GM21619 (cell line): ENCODE measurements at regions not wholly inside any gene's neighbourhood (a gene's known extent, or its start where the extent isn't known, plus 50 kb on each side); places are given as distances from the start of the nearest gene placed in this dataset.

ENCODE experiments used
- ATAC-seq: cut with Tn5 transposase; IDR thresholded peaks from one replicate; pipeline ENCODE4 v1.9.1; 2021; ENCODE audit not compliant: unreplicated experiment

- no peak for ATAC-seq
These were observed 100.2 kb upstream of the DMAC1 start for GRCh38 chr9:7899753-7900152.

- no peak for ATAC-seq
These were observed 94.7 kb upstream of the DMAC1 start for GRCh38 chr9:7894231-7894630.

GRCh38 chr9:7892975-7893374 is 93.4 kb upstream of the DMAC1 start:
- no peak for ATAC-seq

DNA sequence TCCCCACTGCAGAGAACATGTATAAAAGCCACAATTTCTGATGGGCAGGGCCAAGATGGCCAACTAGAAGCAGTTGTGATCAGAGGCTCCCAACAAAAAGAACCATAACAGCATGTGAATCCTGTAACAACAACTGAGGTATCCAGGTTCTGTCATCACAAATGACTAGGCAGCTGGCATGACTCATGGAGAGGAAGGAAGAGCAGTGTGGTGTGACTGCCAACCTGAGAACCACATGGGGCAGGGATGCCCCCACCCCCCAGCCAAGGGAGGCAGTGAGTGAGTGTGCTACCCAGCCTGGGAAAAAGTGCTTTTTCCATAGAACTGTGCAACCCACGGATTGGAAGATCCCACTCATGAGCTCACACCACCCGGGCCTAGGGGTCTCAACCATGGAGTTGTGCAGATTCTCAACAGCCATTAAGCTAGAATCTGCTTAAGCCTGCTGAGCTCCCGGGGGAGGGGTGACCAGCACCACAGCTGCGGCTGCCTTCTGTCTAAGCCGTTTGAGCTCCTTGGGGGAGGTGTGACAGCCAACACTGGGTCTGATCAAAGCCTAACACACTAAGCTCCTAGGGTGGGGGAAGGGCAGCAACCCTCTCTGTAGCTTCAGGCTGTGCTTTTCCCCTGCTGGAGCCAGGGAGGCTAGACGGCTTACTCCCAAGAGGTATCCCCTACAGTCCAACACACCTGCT is 80.1 kb upstream of the DMAC1 start:
- ATAC-seq: peak; percentile 60

GRCh38 chr9:7871977-7872730 is 72.6 kb upstream of the DMAC1 start:
- ATAC-seq: no peak

DNA sequence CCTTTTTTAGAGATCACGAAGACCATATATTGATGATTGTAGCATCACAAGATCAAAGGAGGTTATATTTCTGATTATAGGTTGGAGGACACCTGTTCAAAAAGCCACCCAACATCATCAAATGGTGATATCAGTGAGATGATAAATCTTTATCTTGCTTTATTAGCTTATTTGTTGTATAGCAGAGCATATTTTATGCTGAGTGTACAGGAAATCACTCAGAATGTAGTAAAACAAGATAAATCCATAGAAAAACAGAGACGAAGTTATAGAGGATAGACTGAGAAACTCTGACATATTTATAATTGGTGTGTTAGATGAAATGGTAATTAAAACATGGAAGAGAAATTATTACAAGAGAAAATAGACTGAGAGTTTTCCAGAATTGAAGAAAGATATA is 69.8 kb upstream of the DMAC1 start:
- no peak for ATAC-seq

DNA sequence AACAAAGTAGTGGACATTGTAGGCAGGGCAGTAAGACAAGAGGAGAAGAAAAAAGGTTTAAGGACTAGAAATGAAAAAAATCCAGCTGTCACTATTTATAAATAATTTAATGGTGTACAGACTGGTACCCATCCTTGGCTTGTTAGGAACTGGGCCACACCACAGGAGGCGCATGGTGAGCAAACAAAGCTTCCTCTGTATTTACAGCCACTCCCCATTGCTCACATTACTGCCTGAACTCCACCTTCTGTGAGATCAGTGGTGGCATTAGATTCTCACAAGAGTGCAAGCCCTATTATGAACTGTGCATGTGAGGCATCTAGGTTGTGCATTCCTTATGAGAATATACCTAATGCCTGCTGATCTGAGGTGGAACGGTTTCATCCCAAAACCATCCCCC is 62.6 kb upstream of the DMAC1 start:
- ATAC-seq: no peak

- no peak for ATAC-seq
These were observed 61.5 kb upstream of the DMAC1 start for GRCh38 chr9:7861086-7861485.

GRCh38 chr9:7860335-7860709 is 60.7 kb upstream of the DMAC1 start:
- no peak for ATAC-seq

DNA sequence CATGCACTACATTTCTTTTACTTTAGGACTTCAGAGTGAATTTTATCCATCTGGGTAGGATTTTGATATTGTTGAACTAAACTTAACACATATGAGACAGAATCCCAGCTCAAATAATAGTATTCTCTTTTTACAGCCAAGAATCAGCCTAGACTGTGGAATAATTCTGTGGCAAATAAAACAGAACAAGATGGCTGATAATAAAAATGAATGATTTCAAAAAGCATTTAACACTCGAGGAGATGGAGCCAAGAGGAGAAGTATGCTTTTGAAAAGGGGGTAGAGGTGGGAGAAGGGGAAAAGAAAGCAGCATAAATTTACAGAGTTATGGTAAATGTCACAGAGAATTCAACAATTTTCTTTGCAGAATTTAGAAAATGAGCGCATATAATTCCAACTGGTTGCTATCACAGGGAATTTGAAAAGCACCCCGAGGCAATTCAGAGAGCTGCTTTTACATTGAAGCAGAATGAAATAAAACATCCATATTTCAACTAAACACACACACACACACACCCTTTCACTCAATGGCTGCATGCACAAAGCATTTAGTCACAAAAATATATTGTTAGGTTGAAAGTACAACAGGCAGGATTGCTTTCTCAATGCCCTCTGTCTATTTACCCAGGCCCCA is 60.2 kb upstream of the DMAC1 start:
- no peak for ATAC-seq

- no peak for ATAC-seq
These were observed 58.6 kb upstream of the DMAC1 start for GRCh38 chr9:7858166-7858565.

DNA sequence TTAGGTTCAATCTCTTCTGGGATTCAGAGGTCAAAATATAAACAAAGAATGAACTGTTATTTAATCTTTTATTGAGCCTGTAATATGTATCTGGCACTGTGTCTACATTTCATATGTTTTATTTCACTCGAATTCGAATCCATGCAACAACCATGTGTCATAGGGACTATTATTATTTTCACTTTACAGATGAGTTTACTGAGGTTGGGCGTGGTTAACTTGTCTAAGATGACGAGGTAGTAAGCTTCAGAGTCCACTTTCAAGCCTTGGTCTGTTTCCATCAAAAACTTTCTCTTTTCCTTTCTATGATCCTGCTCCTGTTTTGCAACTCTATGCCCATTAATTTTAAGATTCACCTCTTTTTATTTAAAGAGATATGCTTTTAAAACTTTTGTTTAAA is 55.2 kb upstream of the DMAC1 start:
- ATAC-seq: no peak
